DND-41 (cell line): ENCODE measurements at regions not wholly inside any gene's neighbourhood (a gene's known extent, or its start where the extent isn't known, plus 50 kb on each side); places are given as distances from the start of the nearest gene placed in this dataset.

Experiments
- EZH2 ChIP-seq: IDR thresholded peaks from 3 replicates; pipeline ENCODE4 v1.6.1; 2012; ENCODE audit warnings: borderline replicate concordance, low read depth, mild to moderate bottlenecking, moderate library complexity, low read length, inconsistent platforms; ENCODE audit not compliant: severe bottlenecking
- TF ChIP-seq, protein P1 (sequence below): IDR thresholded peaks from 2 replicates; pipeline ENCODE4 v1.5.1; 2012; ENCODE audit warnings: borderline replicate concordance, low read length, moderate library complexity, mild to moderate bottlenecking; ENCODE audit not compliant: poor library complexity, severe bottlenecking; ENCODE audit errors: extremely low read depth

DNA sequence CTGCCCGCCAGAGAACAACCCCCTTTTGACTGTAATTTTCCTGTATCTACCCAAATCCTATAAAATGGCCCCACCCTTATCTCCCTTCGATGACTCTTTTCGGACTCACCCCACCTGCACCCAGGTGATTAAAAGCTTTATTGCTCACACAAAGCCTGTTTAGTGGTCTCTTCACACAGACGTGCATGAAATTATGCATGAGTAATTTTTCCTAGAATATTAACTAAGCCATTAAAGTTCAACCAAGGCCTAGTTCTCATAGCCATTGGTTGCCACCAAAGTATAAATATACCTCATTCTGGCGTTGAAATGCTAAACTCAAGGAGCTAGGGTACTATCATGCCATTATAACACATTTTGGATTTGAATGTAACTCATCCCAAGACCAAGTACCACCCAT, 243.9 kb downstream of the ZNF608 start:
- TF ChIP-seq, protein P1, sequence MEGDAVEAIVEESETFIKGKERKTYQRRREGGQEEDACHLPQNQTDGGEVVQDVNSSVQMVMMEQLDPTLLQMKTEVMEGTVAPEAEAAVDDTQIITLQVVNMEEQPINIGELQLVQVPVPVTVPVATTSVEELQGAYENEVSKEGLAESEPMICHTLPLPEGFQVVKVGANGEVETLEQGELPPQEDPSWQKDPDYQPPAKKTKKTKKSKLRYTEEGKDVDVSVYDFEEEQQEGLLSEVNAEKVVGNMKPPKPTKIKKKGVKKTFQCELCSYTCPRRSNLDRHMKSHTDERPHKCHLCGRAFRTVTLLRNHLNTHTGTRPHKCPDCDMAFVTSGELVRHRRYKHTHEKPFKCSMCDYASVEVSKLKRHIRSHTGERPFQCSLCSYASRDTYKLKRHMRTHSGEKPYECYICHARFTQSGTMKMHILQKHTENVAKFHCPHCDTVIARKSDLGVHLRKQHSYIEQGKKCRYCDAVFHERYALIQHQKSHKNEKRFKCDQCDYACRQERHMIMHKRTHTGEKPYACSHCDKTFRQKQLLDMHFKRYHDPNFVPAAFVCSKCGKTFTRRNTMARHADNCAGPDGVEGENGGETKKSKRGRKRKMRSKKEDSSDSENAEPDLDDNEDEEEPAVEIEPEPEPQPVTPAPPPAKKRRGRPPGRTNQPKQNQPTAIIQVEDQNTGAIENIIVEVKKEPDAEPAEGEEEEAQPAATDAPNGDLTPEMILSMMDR = no peak
- TF ChIP-seq EZH2 = no peak
